Thoracic aorta (tissue), 2 donors: ENCODE measurements at regions not wholly inside any gene's neighbourhood (a gene's known extent, or its start where the extent isn't known, plus 50 kb on each side); places are given as distances from the start of the nearest gene placed in this dataset.

Source experiments
- ATAC-seq: fragments of 150-250 bp; one replicate; pipeline ENCODE4 v1.8.0; 2017; ENCODE audit warnings: low read depth; ENCODE audit not compliant: insufficient number of reproducible peaks, low FRiP score
- DNase-seq: peaks from one replicate; pipeline ENCODE4 v3.0.0-alpha.2; 2020; ENCODE audit warnings: low spot score
- H3K27ac ChIP-seq, 2 donors: fragments of 200-600 bp; sonication (generic); 1 replicate in 1 of 2; 2 replicates in 1 of 2; pipeline ENCODE4 v1.5.1; 2016; ENCODE audit warnings: mild to moderate bottlenecking in 2 of 2, moderate library complexity in 2 of 2
- H3K27me3 ChIP-seq: fragments of 200-600 bp; sonication (generic); replicated peaks from 2 replicates; pipeline ENCODE4 v1.6.0; 2016; ENCODE audit warnings: mild to moderate bottlenecking; ENCODE audit not compliant: insufficient read depth
- H3K36me3 ChIP-seq: fragments of 200-600 bp; sonication (generic); one replicate; pipeline ENCODE4 v1.5.1; 2016
- H3K4me1 ChIP-seq, 2 donors: fragments of 200-600 bp; sonication (generic); 1 replicate in 1 of 2; 2 replicates in 1 of 2; pipeline versions ENCODE4 v1.5.1 to v1.6.0; 2016; ENCODE audit warnings: low read depth in 2 of 2, mild to moderate bottlenecking in 1 of 2; ENCODE audit not compliant: control insufficient read depth in 1 of 2
- H3K4me3 ChIP-seq: fragments of 200-600 bp; sonication (generic); 2 replicates; pipeline ENCODE4 v1.5.1; 2016; ENCODE audit warnings: mild to moderate bottlenecking
- H3K9me3 ChIP-seq: fragments of 200-600 bp; sonication (generic); 2 replicates; pipeline ENCODE4 v1.5.1; 2016
- CTCF ChIP-seq: fragments of 200-600 bp; sonication (generic); IDR thresholded peaks from one replicate; pipeline ENCODE4 v1.5.1; 2019; ENCODE audit warnings: antibody characterized with exemption

DNA sequence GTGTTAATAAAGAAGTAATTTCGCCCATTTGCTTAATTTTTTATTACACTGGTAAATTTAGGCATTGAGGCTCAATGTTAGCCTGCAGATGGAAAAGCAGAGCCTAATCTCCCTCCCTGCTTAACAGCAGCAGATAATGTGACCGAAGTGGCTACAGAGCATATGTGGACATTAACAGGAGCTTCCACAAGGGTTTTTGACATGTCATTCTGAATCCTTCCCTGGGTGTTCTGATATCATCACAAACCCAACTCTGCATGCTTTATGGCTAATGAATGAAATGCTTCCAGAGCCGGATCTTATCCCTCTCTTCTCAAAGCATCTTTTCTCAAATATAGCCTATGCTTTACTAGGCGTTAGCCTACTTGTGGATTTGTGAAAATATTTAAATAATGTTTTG is 208.6 kb downstream of the CAAP1 start:
- no peaks in the 10 kb centered on the region for H3K36me3 ChIP-seq
- no peak overlapping the region for H3K4me3 ChIP-seq
- no peak for ATAC-seq
- H3K27me3 ChIP-seq, result no peaks in the 10 kb centered on the region
- H3K27ac ChIP-seq, result no peak overlapping the region
- no peaks in the 10 kb centered on the region for H3K4me1 ChIP-seq
- no peak for TF ChIP-seq CTCF
- no peak for DNase-seq
- no peaks in the 10 kb centered on the region for H3K9me3 ChIP-seq

GRCh38 chr9:26682796-26683496 is 209.7 kb downstream of the CAAP1 start:
- no peak for DNase-seq
- Histone ChIP-seq H3K27ac (no peak overlapping the region), H3K36me3 (no peaks in the 10 kb centered on the region), H3K4me3 (no peak overlapping the region), H3K4me1 (no peaks in the 10 kb centered on the region), H3K9me3 (no peaks in the 10 kb centered on the region), H3K27me3 (no peaks in the 10 kb centered on the region)
- no peak for TF ChIP-seq CTCF
- ATAC-seq, result no peak

DNA sequence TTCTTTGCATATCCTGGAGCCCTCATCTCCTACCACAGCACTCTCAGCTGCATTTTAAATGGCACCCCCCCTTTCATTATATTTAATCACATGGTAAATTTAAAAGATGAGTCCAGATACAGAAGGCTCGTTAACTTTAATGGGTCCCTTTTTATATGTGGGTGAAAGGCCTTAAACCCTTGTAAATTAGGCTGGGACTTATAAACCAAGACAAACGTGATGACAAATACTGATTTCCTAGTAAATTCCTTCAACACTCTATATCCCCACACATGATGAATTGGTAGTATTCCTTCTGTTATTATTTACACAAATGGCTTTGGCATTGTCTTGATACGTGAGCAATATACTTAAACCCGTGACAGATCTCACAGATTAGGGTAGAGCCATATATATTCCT is 210.6 kb downstream of the CAAP1 start:
- TF ChIP-seq CTCF, result no peak
- no peaks in the 10 kb centered on the region for H3K4me1 ChIP-seq
- H3K36me3 ChIP-seq, result no peaks in the 10 kb centered on the region
- no peak overlapping the region for H3K27ac ChIP-seq
- H3K9me3 ChIP-seq, result no peaks in the 10 kb centered on the region
- no peak for ATAC-seq
- H3K4me3 ChIP-seq, result no peak overlapping the region
- H3K27me3 ChIP-seq, result no peaks in the 10 kb centered on the region
- no peak for DNase-seq

- DNase-seq, result no peak
- TF ChIP-seq CTCF, result no peak
- Histone ChIP-seq H3K36me3 (no peaks in the 10 kb centered on the region), H3K27ac (no peak overlapping the region), H3K9me3 (no peaks in the 10 kb centered on the region), H3K27me3 (no peaks in the 10 kb centered on the region), H3K4me3 (no peak overlapping the region), H3K4me1 (no peaks in the 10 kb centered on the region)
- ATAC-seq, result no peak
Observed at GRCh38 chr9:26677965-26678706, 214.5 kb downstream of the CAAP1 start.

- Histone ChIP-seq H3K27ac (no peak overlapping the region), H3K4me3 (no peak overlapping the region), H3K9me3 (no peaks in the 10 kb centered on the region), H3K27me3 (no peaks in the 10 kb centered on the region), H3K4me1 (no peaks in the 10 kb centered on the region), H3K36me3 (no peaks in the 10 kb centered on the region)
- DNase-seq (no peak), ATAC-seq (no peak)
- no peak for TF ChIP-seq CTCF
Observed at GRCh38 chr9:26675035-26675434, 217.6 kb downstream of the CAAP1 start.
